Renal pelvis (tissue), 1 donor: ENCODE measurements at regions not wholly inside any gene's neighbourhood (a gene's known extent, or its start where the extent isn't known, plus 50 kb on each side); places are given as distances from the start of the nearest gene placed in this dataset.
"Not testable (repeated sequence)": the region's sequence is repeated elsewhere in the genome, so short reads cannot be mapped to it uniquely, and the experiment has no call there.

ENCODE experiments used
- DNase-seq: peaks from one replicate; pipeline ENCODE4 v3.0.0-alpha.2; 2013

DNA sequence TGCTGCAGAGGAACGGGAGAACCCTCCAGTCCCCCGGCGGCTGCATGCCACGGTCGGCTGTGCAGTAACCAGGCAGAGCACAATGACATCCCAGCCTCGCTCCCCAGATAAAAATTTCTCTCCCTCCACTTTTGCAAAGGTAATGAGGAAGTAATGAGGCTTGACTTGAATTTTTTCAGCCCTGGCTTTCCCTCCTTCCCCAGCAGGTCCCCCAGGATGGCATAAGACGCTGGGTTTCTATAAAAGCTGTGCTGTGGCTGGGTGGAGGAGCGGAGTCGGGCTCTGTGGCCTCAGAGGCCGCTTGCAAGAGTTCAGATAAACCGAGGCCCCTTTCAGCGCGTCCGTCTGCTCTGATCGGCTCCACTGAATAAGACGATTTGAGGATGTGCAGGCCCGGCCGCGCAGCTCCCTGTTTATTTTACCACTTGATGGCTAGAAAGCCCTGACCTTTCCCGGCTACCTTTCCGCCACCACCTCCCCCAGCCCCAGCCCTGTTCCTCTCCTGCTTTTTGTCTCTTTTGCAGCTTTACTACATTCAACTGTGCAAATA, 351.9 kb upstream of the IRX2 start:
- peak; percentile 65 for DNase-seq

GRCh38 chr5:3102531-3102930, 351.1 kb upstream of the IRX2 start:
- no peak for DNase-seq

- DNase-seq, result no peak
These were observed 350.1 kb upstream of the IRX2 start for GRCh38 chr5:3101561-3101960.

GRCh38 chr5:3100921-3101551, 349.6 kb upstream of the IRX2 start:
- DNase-seq, result no peak

DNA sequence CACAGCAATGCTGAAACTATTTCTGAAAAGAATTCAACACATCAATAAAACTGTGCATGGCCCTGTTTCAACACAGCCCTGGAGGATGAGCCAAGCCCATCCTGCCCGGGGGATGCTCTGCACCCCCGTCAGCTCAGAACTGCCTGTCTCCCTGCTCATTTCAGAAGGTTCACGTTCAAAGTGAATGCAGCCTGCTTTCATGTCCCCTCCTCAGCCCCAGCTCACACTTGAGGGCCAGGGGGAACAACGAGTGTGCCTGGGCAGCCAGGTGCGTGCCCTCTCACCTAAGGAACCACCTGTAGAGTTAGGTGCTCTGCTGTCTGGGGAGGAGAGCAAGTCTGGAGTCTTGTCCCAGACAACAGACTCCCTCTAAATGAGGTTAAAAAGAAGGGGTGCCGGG, 348.5 kb upstream of the IRX2 start:
- DNase-seq, result no peak

DNA sequence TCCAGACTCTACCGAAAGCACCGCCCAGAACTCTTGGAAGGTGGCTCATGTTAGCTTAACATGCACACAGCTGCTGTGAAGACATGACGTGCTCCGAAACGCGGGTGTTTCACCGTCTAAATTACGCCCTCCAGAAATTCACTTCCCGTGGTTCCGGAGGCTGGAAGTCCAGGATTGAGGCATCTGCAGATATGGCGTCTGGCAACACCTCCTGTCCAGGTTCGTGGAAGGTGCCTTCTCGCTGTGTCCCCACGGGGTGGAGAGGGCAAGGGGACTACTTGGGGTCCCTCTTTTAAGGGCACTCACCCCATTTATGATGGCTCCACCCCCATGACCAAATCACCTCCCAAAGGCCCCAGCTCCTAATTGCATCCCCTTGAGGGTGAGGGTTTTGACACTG, 348.0 kb upstream of the IRX2 start:
- no peak for DNase-seq

- DNase-seq, result no peak
These were observed 347.3 kb upstream of the IRX2 start for GRCh38 chr5:3098821-3099220.

GRCh38 chr5:3092664-3093063, 341.2 kb upstream of the IRX2 start:
- no peak for DNase-seq

- no peak for DNase-seq
These were observed 340.7 kb upstream of the IRX2 start for GRCh38 chr5:3092211-3092610.

DNA sequence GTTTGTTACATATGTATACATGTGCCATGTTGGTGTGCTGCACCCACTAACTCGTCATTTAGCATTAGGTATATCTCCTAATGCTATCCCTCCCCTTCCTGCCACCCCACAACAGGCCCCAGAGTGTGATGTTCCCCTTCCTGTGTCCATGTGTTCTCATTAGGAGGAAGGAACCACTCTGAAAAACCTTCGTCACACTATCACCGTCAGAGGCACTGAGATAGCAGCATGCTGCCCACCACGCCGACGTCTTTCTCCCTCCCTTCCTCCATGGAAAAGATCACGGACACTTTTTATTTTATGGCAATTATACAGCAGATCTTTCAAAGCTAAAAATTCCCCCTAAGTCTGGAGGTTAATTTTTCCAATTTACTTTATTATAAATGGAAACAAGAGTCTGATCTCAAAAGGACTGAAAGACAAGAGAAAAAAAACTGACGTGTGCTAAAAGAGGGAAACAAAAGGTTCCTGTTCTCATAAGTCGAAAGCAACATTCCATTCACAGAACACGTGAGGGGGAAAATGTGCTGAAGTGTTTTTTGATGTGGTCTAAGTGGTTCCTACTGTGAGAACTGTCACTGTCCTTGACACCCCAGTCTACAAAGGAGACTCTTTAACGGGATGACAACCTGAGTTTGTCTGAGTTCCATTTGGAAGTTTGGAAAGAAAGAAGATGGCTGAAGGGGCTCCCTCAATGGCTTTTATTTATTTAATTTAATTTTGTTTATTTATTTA, 339.7 kb upstream of the IRX2 start:
- DNase-seq, result no peak

GRCh38 chr5:3090305-3090704, 338.8 kb upstream of the IRX2 start:
- DNase-seq, result not testable (repeated sequence)

- DNase-seq, result no peak
These were observed 328.9 kb upstream of the IRX2 start for GRCh38 chr5:3080366-3080765.

- no peak for DNase-seq
These were observed 326.2 kb upstream of the IRX2 start for GRCh38 chr5:3077684-3078083.

GRCh38 chr5:3075309-3075708, 323.8 kb upstream of the IRX2 start:
- DNase-seq, result no peak

DNA sequence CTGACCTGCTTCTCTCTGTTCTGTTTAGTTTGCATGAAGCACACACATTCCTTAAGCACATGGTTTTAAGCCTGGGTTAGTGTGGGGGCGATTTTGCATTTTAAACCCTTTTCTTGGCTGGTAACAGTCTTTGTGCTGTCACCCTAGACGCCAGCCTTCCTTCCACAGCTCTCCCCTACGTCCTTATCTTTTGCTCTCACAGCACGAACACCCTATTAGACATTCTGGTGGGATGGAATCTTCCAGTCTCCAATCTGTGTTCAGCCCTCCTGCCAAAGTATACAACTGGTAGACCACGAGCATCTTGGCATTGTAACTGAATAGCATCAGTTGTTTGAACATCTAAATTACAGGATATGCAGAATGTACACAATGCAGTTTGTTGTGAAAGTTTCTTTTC, 316.9 kb upstream of the IRX2 start:
- no peak for DNase-seq

DNA sequence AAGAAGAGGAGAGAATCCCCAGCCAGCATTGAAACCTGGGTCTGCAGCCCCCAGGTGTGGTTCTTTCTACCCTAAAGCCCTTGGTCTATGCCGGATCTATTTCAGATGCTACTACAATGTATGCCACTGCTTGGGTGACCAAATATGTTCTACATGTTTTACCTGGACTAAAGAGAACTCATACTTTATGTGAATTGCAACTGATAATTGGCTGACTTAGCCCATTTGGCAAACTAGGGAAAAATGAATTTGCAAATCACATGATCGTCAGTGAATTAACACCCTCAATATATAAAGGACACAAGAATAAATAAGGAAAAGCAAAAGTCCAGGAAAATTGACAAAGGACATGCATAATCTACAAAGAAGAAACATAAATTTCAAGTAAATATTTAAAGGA, 308.8 kb upstream of the IRX2 start:
- DNase-seq, result no peak

DNA sequence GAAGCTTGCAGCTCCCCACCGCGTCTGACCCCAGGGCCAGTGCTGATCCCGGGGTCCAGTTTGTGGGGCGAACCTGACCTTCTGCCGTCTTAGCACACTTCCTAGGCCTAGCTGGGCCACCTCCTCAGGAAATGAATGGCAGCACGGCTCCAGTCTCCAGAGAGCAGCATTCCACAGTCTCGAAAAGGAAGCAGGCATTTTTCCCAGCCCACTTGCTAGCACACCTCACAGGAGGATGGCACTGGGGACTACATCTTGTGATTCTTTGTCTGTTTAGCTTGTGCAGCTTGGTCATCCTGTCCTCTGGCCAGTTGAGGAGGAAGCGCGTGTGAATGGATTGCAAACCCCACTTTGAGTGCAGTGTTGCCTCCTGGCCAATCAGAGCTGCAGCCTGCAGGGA, 308.0 kb upstream of the IRX2 start:
- DNase-seq, result no peak

- no peak for DNase-seq
These were observed 307.5 kb upstream of the IRX2 start for GRCh38 chr5:3058942-3059341.

- DNase-seq, result no peak
These were observed 305.4 kb upstream of the IRX2 start for GRCh38 chr5:3056866-3057265.

DNA sequence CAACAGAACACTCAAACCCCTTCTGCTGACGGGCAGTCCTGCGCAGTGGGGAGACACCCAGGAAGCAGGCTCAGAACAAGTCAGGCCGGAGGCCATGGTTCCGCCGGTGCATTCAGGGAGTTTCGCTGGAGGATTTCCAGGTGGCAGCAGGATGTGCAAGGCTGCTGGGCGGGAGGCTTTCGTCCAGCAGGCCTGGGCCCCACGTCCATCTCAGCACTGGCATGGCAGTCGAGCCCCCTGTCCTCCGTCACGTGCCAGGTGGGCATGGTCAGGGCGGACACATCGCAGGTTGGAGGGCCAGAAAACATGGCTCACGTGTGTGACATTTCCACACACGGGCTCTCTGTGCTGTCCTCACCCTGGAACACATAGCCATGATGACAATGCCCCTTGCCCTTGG, 299.9 kb upstream of the IRX2 start:
- no peak for DNase-seq

- DNase-seq, result no peak
These were observed 299.4 kb upstream of the IRX2 start for GRCh38 chr5:3050863-3051262.

DNA sequence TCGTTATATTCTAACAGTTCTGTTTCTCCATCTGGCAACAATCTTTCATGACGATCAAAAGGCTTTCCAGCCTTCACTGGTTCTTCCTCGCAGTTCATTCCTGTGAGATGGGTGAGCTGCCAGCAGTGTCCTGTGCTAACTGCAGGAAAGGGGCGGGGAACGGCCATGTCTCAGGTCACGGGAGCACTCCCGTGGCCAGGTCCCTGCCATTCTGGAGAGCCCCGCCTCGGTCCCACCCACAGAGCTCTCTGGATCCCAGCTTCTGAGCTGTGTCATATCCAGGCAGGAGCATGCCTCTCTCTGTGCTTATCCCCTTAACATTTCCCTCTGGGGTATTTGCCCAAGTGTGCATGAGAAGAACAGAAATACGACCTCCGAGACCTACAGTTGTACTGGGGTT, 297.8 kb upstream of the IRX2 start:
- DNase-seq, result no peak

- DNase-seq, result no peak
These were observed 295.8 kb upstream of the IRX2 start for GRCh38 chr5:3047212-3047774.
